Transverse colon (tissue), 4 donors: ENCODE measurements at regions not wholly inside any gene's neighbourhood (a gene's known extent, or its start where the extent isn't known, plus 50 kb on each side); places are given as distances from the start of the nearest gene placed in this dataset.
"Not testable (repeated sequence)": the region's sequence is repeated elsewhere in the genome, so short reads cannot be mapped to it uniquely, and the experiment has no call there.

Source experiments
- CTCF ChIP-seq, 5 experiments: fragments of 200-600 bp in 3 of 5; fragments of 450-650 bp in 2 of 5; sonication (generic) in 3 of 5; IDR thresholded peaks; 1 replicate in 2 of 5; 2 replicates in 3 of 5; pipeline ENCODE4 v1.5.1; 2016 to 2017; ENCODE audit warnings: antibody characterized with exemption in 5 of 5, inconsistent platforms in 3 of 5, mild to moderate bottlenecking in 2 of 5, moderate library complexity in 1 of 5
- EP300 ChIP-seq: sonication (generic); formaldehyde crosslinking; IDR thresholded peaks from one replicate; pipeline ENCODE4 v1.6.1; 2017; ENCODE audit warnings: antibody characterized with exemption, low read depth
- POLR2A ChIP-seq: fragments of 450-650 bp; IDR thresholded peaks from one replicate; pipeline ENCODE4 v1.6.1; 2016; ENCODE audit warnings: antibody characterized with exemption, mild to moderate bottlenecking, moderate library complexity
- POLR2AphosphoS5 ChIP-seq, 3 donors: sonication (generic); formaldehyde crosslinking; IDR thresholded peaks; one replicate each; pipeline ENCODE4 v1.6.1; 2016; ENCODE audit warnings: antibody characterized with exemption in 3 of 3

GRCh38 chr6:119491112-119491511 is 141.6 kb upstream of the MAN1A1 start:
- not testable (repeated sequence) for TF ChIP-seq CTCF (IDR thresholded peaks at IDR 0.05); POLR2A; POLR2AphosphoS5 (IDR thresholded peaks at IDR 0.05); EP300
